SK-N-SH (cell line): ENCODE measurements at regions not wholly inside any gene's neighbourhood (a gene's known extent, or its start where the extent isn't known, plus 50 kb on each side); places are given as distances from the start of the nearest gene placed in this dataset.

Source experiments
- CTCF ChIA-PET: fragments of 300-600, 350-600 bp; formaldehyde crosslinking; extraction: SDS; loops from one replicate; lab custom pipeline; 2021; lab: Yijun Ruan, JAX
- POLR2A ChIA-PET: fragments of 350-600 bp; sonication (Branson Sonifier 250); formaldehyde crosslinking; extraction: SDS; loops from one replicate; lab custom pipeline; 2020; ENCODE audit warnings: antibody characterized with exemption, inconsistent platforms; lab: Yijun Ruan, JAX
- DNase-seq: peaks from one replicate; pipeline ENCODE4 v3.0.0; 2012
- H2AFZ ChIP-seq: fragments of 200-600 bp; sonication (generic); 2 replicates; pipeline ENCODE4 v1.8.1; 2016; ENCODE audit warnings: antibody characterized with exemption, mild to moderate bottlenecking, low read depth
- H3F3A ChIP-seq: fragments of 200-600 bp; sonication (generic); replicated peaks from 2 replicates; pipeline ENCODE3; 2016; ENCODE audit warnings: antibody characterized with exemption, mild to moderate bottlenecking; ENCODE audit not compliant: insufficient read depth
- H3K27ac ChIP-seq, 2 experiments: fragments of 200-500 bp in 1 of 2; fragments of 200-600 bp in 1 of 2; sonication (Bioruptor generic) in 1 of 2; sonication (generic), shearing (Covaris generic) in 1 of 2; 2 replicates each; pipeline versions ENCODE4 v1.5.1 to v1.6.1; 2014 to 2016; ENCODE audit warnings: low read depth in 2 of 2, inconsistent platforms in 1 of 2, low read length in 1 of 2, mild to moderate bottlenecking in 1 of 2, mixed read lengths in 1 of 2
- H3K27me3 ChIP-seq: fragments of 200-600 bp; sonication (generic), shearing (Covaris generic); 2 replicates; pipeline ENCODE4 v1.6.1; 2016; ENCODE audit warnings: mixed run types; ENCODE audit not compliant: insufficient read depth
- H3K36me3 ChIP-seq, 2 experiments: fragments of 200-500 bp in 1 of 2; fragments of 200-600 bp in 1 of 2; sonication (Bioruptor generic) in 1 of 2; sonication (generic) in 1 of 2; replicated peaks in 1 of 2; 2 replicates each; pipeline versions ENCODE3 to v1.5.1; 2014 to 2016; ENCODE audit warnings: low read length in 1 of 2, mild to moderate bottlenecking in 1 of 2; ENCODE audit not compliant: insufficient read depth in 2 of 2, control insufficient read depth in 1 of 2
- H3K4me1 ChIP-seq, 2 experiments: fragments of 200-500 bp in 1 of 2; fragments of 200-600 bp in 1 of 2; sonication (Bioruptor generic) in 1 of 2; sonication (generic), shearing (Covaris generic) in 1 of 2; 2 replicates each; pipeline versions ENCODE4 v1.5.1 to v1.6.1; 2014 to 2016; ENCODE audit warnings: low read depth in 1 of 2, low read length in 1 of 2, mixed run types in 1 of 2; ENCODE audit not compliant: insufficient read depth in 2 of 2, control insufficient read depth in 1 of 2
- H3K4me2 ChIP-seq: fragments of 200-600 bp; sonication (generic), shearing (Covaris generic); 2 replicates; pipeline ENCODE4 v1.6.1; 2017; ENCODE audit warnings: mixed run types
- H3K4me3 ChIP-seq, 2 experiments: fragments of 200-500 bp in 1 of 2; fragments of 200-600 bp in 1 of 2; sonication (Bioruptor generic) in 1 of 2; sonication (generic), shearing (Covaris generic) in 1 of 2; 2 replicates each; pipeline versions ENCODE4 v1.5.1 to v1.8.1; 2014 to 2016; ENCODE audit warnings: low read depth in 2 of 2, inconsistent platforms in 1 of 2, low read length in 1 of 2, mild to moderate bottlenecking in 1 of 2, mixed read lengths in 1 of 2, moderate library complexity in 1 of 2
- H3K79me2 ChIP-seq: fragments of 200-600 bp; sonication (generic); 2 replicates; pipeline ENCODE4 v1.8.1; 2017; ENCODE audit warnings: mild to moderate bottlenecking; ENCODE audit not compliant: insufficient read depth
- H3K9ac ChIP-seq: fragments of 200-600 bp; sonication (generic); 2 replicates; pipeline ENCODE4 v1.6.1; 2017; ENCODE audit warnings: mixed run types
- H3K9me2 ChIP-seq: fragments of 200-600 bp; sonication (generic); 2 replicates; pipeline ENCODE4 v1.6.1; 2017; ENCODE audit warnings: mixed run types
- H3K9me3 ChIP-seq: fragments of 200-600 bp; sonication (generic); 2 replicates; pipeline ENCODE4 v1.6.1; 2017; ENCODE audit warnings: mixed run types, mild to moderate bottlenecking, moderate library complexity
- H4K20me1 ChIP-seq: fragments of 200-600 bp; sonication (generic); 2 replicates; pipeline ENCODE4 v1.6.1; 2017; ENCODE audit warnings: mild to moderate bottlenecking, mixed run types; ENCODE audit not compliant: insufficient read depth
- CHD2 ChIP-seq: fragments of 150-350 bp; IDR thresholded peaks from 2 replicates; pipeline ENCODE4 v1.6.1; 2018; ENCODE audit warnings: low read length; ENCODE audit not compliant: partially characterized antibody
- ELF1 ChIP-seq: IDR thresholded peaks from 2 replicates; pipeline ENCODE4 v1.4.0; 2012
- EP300 ChIP-seq, 2 experiments: IDR thresholded peaks; 2 replicates each; pipeline versions ENCODE4 v1.4.0 to v1.6.1; 2012; ENCODE audit warnings: borderline replicate concordance in 1 of 2, low read depth in 1 of 2, low read length in 1 of 2
- FOSL2 ChIP-seq: IDR thresholded peaks from 2 replicates; pipeline ENCODE4 v1.4.0; 2012; ENCODE audit warnings: low read depth, mild to moderate bottlenecking, moderate library complexity, borderline replicate concordance
- FOXJ3 ChIP-seq: sonication (generic); formaldehyde crosslinking; IDR thresholded peaks from 2 replicates; pipeline ENCODE4 v1.5.1; 2020; ENCODE audit warnings: mild to moderate bottlenecking, missing genetic modification reagents
- FOXM1 ChIP-seq: IDR thresholded peaks from 2 replicates; pipeline ENCODE4 v1.4.0; 2012; ENCODE audit warnings: low read depth, mild to moderate bottlenecking
- GATA2 ChIP-seq: sonication (generic); formaldehyde crosslinking; IDR thresholded peaks from 2 replicates; pipeline ENCODE4 v1.5.0; 2020; ENCODE audit warnings: mild to moderate bottlenecking, missing genetic modification reagents
- JUND ChIP-seq: IDR thresholded peaks from 2 replicates; pipeline ENCODE4 v1.4.0; 2012
- NFIC ChIP-seq: IDR thresholded peaks from 2 replicates; pipeline ENCODE4 v1.4.0; 2012; ENCODE audit warnings: borderline replicate concordance
- PBX3 ChIP-seq: IDR thresholded peaks from 2 replicates; pipeline ENCODE4; 2012
- RAD21 ChIP-seq: IDR thresholded peaks from 2 replicates; pipeline ENCODE4 v1.6.1; 2012; ENCODE audit warnings: mild to moderate bottlenecking, low read length
- RFX5 ChIP-seq: IDR thresholded peaks from 2 replicates; pipeline ENCODE4 v1.6.1; 2012; ENCODE audit warnings: mild to moderate bottlenecking, improper control_type of control experiment, low read length
- SIN3A ChIP-seq: IDR thresholded peaks from 2 replicates; pipeline ENCODE4 v1.6.1; 2012; ENCODE audit warnings: low read depth, mild to moderate bottlenecking, low read length, moderate library complexity, borderline replicate concordance
- TAF1 ChIP-seq: IDR thresholded peaks from 2 replicates; pipeline ENCODE4 v1.6.1; 2012; ENCODE audit warnings: low read depth, mild to moderate bottlenecking, low read length, moderate library complexity, borderline replicate concordance
- TCF12 ChIP-seq: IDR thresholded peaks from 2 replicates; pipeline ENCODE4 v1.4.0; 2012
- USF2 ChIP-seq: fragments of 150-350 bp; IDR thresholded peaks from 2 replicates; pipeline ENCODE4 v1.6.1; 2017; ENCODE audit warnings: antibody characterized with exemption, low read length, low read depth, borderline replicate concordance
- YY1 ChIP-seq: IDR thresholded peaks from 2 replicates; pipeline ENCODE4 v1.4.0; 2012; ENCODE audit warnings: low read depth, mild to moderate bottlenecking
- ZBTB33 ChIP-seq: IDR thresholded peaks from 2 replicates; pipeline ENCODE4 v1.4.0; 2012; ENCODE audit warnings: low read depth, borderline replicate concordance
- WGBS: methylation state at CpG from one replicate; pipeline ENCODE4 v1.1.6; 2017; ENCODE audit warnings: low lambda C conversion rate; 5-methylcytosine and 5-hydroxymethylcytosine counted together

GRCh38 chr7:18407385-18407784 lies 88.2 kb upstream of the HDAC9 start:
- Histone ChIP-seq H3K36me3 (no peaks in the 10 kb centered on the region), H4K20me1 (no peaks in the 10 kb centered on the region), H3K4me2 (no peak overlapping the region), H3K4me3 (no peak overlapping the region)
- POLR2A ChIA-PET: no interaction called here
- CTCF ChIA-PET: interaction anchor here (0.6 to 1.3 kb wide), 3 partner anchors 9 to 721 kb away, joined by 3 read pairs; no protein-coding TSS in a partner anchor
- WGBS: 60% methylated on average over 4 of the region's 4 CpGs
- no peak for TF ChIP-seq RAD21
- TF ChIP-seq SIN3A: no peak
- no peak for TF ChIP-seq USF2
- TF ChIP-seq ZBTB33: no peak
- TF ChIP-seq FOSL2: no peak
- no peak for TF ChIP-seq FOXJ3
- no peak for TF ChIP-seq YY1
- TF ChIP-seq FOXM1: no peak
- TF ChIP-seq TAF1: no peak
- TF ChIP-seq CHD2: no peak
- TF ChIP-seq, all 33 proteins: peak for 0
- no peak overlapping the region for H3K27ac ChIP-seq
- peaks cover 0 to 18% of the 10 kb centered on the region in 2 experiments; a peak in 2 of 4 replicates for H3K4me1 ChIP-seq
- H3K27me3 ChIP-seq: no peaks in the 10 kb centered on the region
- no peaks in the 10 kb centered on the region for H3K9me3 ChIP-seq
- no peak overlapping the region for H3K9ac ChIP-seq
- H3F3A ChIP-seq: peaks cover 11% of the 10 kb centered on the region
- no peaks in the 10 kb centered on the region for H3K79me2 ChIP-seq
- peak overlapping the region; percentile 1; the same call in 1 of the 2 replicates for H2AFZ ChIP-seq
- DNase-seq: no peak
- H3K9me2 ChIP-seq: no peaks in the 10 kb centered on the region

- 24% methylated on average over 2 of the region's 2 CpGs for WGBS
- Histone ChIP-seq H3K4me1 (peaks cover 0 to 18% of the 10 kb centered on the region in 2 experiments; a peak in 1 of 4 replicates), H3K27me3 (no peaks in the 10 kb centered on the region), H4K20me1 (no peaks in the 10 kb centered on the region), H3K9me3 (no peaks in the 10 kb centered on the region), H3K9ac (peak overlapping the region; percentile 5; the same call in 1 of the 2 replicates), H3K36me3 (no peaks in the 10 kb centered on the region), H3K27ac (peak overlapping the region; percentile 51 to 69; a peak in 3 of 4 replicates), H2AFZ (peak overlapping the region; percentile 26; the same call in 1 of the 2 replicates), H3K4me3 (no peak overlapping the region), H3K4me2 (peak overlapping the region; percentile 1; the same call in 1 of the 2 replicates), H3F3A (peaks cover 11% of the 10 kb centered on the region), H3K79me2 (no peaks in the 10 kb centered on the region), H3K9me2 (no peaks in the 10 kb centered on the region)
- no peak for DNase-seq
- POLR2A ChIA-PET: no interaction called here
- TF ChIP-seq TCF12 (peak; percentile 36; the same call in 1 of the 2 replicates), ELF1 (no peak), NFIC (peak; percentile 31; the same call in 1 of the 2 replicates), RFX5 (no peak), PBX3 (peak; percentile 6; the same call in 1 of the 2 replicates), JUND (peak; percentile 40; the same call in 1 of the 2 replicates), EP300 (IDR thresholded peaks at IDR 0.05; ENCODE audit: borderline replicate concordance in 1 of 2, low read depth in 1 of 2, low read length in 1 of 2) (peak in 1 of 2 experiments; percentile 63; a peak in 1 of 4 replicates), GATA2 (no peak), FOSL2 (0 out of 2 replicates have a peak, but pooled peaks have one; percentile 21)
- CTCF ChIA-PET: interaction anchor here (1.0 to 1.3 kb wide), 3 partner anchors 10 to 416 kb away, joined by 3 to 5 read pairs (median 3); no protein-coding TSS in a partner anchor
Measured at GRCh38 chr7:18408461-18408860, 87.1 kb upstream of the HDAC9 start.
